ENCODE measurements at regions not wholly inside any gene's neighbourhood (a gene's known extent, or its start where the extent isn't known, plus 50 kb on each side); places are given as distances from the start of the nearest gene placed in this dataset.

DNA sequence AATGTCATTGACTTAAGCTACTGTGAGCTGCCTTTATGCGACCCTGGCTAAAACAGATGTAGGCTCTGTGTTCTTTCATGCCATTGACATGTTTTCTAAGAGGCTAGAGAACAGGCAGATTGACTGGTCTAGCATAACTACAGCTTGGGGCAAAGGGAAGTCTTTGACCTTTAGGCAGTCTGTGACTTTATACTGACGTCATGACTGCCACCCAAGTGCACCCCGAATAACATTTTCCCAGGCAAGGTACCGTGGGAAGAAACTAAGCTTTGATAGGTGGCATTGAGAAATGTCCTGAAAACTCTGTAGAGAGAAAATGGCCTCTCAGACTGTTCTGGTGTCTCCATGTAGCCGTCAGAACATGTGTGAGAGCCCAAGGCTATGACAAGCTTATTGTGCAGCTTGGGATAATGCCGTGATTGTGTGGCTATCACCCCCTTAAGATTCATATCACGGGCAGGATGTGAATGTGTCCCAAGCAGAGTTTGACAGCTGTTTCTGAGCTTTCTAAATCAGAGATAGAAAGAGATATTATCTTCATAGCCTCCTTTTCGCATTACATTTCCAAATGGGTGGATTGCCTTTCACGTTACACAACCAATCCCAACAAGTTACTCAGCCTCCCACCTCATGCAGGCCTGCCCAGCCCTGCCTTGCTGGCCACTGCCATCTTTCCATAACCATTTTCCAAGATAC lies 672.2 kb upstream of the ACVR2A start:
- TF ChIP-seq CTCF (conservative IDR thresholded peaks at IDR 0.05): no peak
- TF ChIP-seq EZH2 (IDR thresholded peaks at IDR 0.05; ENCODE audit: low read depth): no peak
